Suprapubic skin (tissue), 3 donors: ENCODE measurements at regions not wholly inside any gene's neighbourhood (a gene's known extent, or its start where the extent isn't known, plus 50 kb on each side); places are given as distances from the start of the nearest gene placed in this dataset.

Experiments
- POLR2A ChIP-seq, 2 donors: fragments of 450-650 bp; IDR thresholded peaks; one replicate each; pipeline ENCODE4 v1.6.1; 2017; ENCODE audit warnings: antibody characterized with exemption in 2 of 2, mild to moderate bottlenecking in 2 of 2, moderate library complexity in 2 of 2
- TF ChIP-seq, protein P1 (sequence below), 2 donors: fragments of 200-600 bp in 1 of 2; fragments of 450-650 bp in 1 of 2; sonication (generic) in 1 of 2; IDR thresholded peaks; one replicate each; pipeline ENCODE4 v1.5.1; 2016 to 2019; ENCODE audit warnings: antibody characterized with exemption in 2 of 2, mild to moderate bottlenecking in 1 of 2, moderate library complexity in 1 of 2

DNA sequence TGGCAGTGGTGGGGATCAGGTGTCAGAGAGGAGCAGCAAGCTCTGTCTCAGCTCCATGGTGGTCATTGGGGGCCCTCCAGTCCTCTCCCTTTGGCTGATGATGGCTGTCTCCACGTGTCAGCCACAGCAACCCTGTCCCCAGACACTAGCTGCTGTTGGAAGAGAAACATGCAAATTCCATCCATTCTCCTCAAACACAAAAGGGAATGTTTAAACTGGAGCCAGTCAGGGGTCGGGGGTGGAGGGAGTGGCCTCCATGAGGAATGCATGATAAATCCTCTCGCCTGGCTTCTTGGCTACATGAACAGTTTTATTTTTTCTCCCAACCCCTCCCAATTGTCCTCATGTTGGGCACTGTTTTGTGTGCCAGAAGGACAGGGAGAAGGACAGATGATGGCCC, 86.4 kb downstream of the EDN3 start:
- TF ChIP-seq, protein P1, sequence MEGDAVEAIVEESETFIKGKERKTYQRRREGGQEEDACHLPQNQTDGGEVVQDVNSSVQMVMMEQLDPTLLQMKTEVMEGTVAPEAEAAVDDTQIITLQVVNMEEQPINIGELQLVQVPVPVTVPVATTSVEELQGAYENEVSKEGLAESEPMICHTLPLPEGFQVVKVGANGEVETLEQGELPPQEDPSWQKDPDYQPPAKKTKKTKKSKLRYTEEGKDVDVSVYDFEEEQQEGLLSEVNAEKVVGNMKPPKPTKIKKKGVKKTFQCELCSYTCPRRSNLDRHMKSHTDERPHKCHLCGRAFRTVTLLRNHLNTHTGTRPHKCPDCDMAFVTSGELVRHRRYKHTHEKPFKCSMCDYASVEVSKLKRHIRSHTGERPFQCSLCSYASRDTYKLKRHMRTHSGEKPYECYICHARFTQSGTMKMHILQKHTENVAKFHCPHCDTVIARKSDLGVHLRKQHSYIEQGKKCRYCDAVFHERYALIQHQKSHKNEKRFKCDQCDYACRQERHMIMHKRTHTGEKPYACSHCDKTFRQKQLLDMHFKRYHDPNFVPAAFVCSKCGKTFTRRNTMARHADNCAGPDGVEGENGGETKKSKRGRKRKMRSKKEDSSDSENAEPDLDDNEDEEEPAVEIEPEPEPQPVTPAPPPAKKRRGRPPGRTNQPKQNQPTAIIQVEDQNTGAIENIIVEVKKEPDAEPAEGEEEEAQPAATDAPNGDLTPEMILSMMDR (IDR thresholded peaks at IDR 0.05), result no peak
- TF ChIP-seq POLR2A (IDR thresholded peaks at IDR 0.05), result no peak
